ENCODE measurements at regions not wholly inside any gene's neighbourhood (a gene's known extent, or its start where the extent isn't known, plus 50 kb on each side); places are given as distances from the start of the nearest gene placed in this dataset.

GRCh38 chr1:239644604-239645003, 258.2 kb downstream of the CHRM3 start:
- POLR2A ChIA-PET, result interaction anchor here (0.6 kb wide), 1 partner anchor 1561 kb away, joined by 3 read pairs; no protein-coding TSS in a partner anchor
- ATAC-seq (no peak), DNase-seq (ENCODE audit: low spot score) (no peak)
- H3K9me3 Mint-ChIP-seq, result peaks cover 28% of the 10 kb centered on the region
- no peaks in the 10 kb centered on the region for H3K4me1 Mint-ChIP-seq
- TF ChIP-seq RORB (CRISPR knock-in tag; IDR thresholded peaks at IDR 0.05), result no peak
- TF ChIP-seq TEAD4 (CRISPR knock-in tag; IDR thresholded peaks at IDR 0.05), result no peak
- no peak for TF ChIP-seq NR1H2 (CRISPR knock-in tag; IDR thresholded peaks at IDR 0.05)
- no peak for TF ChIP-seq ZNF671 (CRISPR knock-in tag; IDR thresholded peaks at IDR 0.05)
- no peak for TF ChIP-seq ATF2 (CRISPR knock-in tag; IDR thresholded peaks at IDR 0.05; ENCODE audit: borderline replicate concordance, low read depth)
- TF ChIP-seq NFYB (CRISPR knock-in tag; conservative IDR thresholded peaks at IDR 0.05; ENCODE audit: low read depth), result no peak
- no peak for TF ChIP-seq FOXP4 (CRISPR knock-in tag; IDR thresholded peaks at IDR 0.05)
- TF ChIP-seq KAT7 (CRISPR knock-in tag; IDR thresholded peaks at IDR 0.05; ENCODE audit: borderline replicate concordance), result no peak
- TF ChIP-seq OVOL2 (CRISPR knock-in tag; IDR thresholded peaks at IDR 0.05; ENCODE audit: borderline replicate concordance), result no peak
- TF ChIP-seq ETV6 (CRISPR knock-in tag; IDR thresholded peaks at IDR 0.05), result no peak
- no peak for TF ChIP-seq TEAD1 (CRISPR knock-in tag; IDR thresholded peaks at IDR 0.05)
- TF ChIP-seq ZNF396 (CRISPR knock-in tag; IDR thresholded peaks at IDR 0.05; ENCODE audit: borderline replicate concordance), result no peak
- no peak for TF ChIP-seq ZNF425 (CRISPR knock-in tag; conservative IDR thresholded peaks at IDR 0.05)
- CTCF ChIA-PET, result no interaction called here
- no peak overlapping the region for H3K4me3 Mint-ChIP-seq
- H3K27ac Mint-ChIP-seq, result no peak overlapping the region
- no peaks in the 10 kb centered on the region for H3K27me3 Mint-ChIP-seq (ENCODE audit: low read depth)
- peaks cover 37% of the 10 kb centered on the region for H3K36me3 Mint-ChIP-seq

GRCh38 chr1:239647045-239647444, 260.7 kb downstream of the CHRM3 start:
- Mint-ChIP-seq H3K4me3 (no peak overlapping the region), H3K4me1 (peaks cover 14% of the 10 kb centered on the region), H3K9me3 (peaks cover 27% of the 10 kb centered on the region), H3K36me3 (peaks cover 38% of the 10 kb centered on the region), H3K27me3 (ENCODE audit: low read depth) (no peaks in the 10 kb centered on the region), H3K27ac (no peak overlapping the region)
- no peak for TF ChIP-seq GTF2I (CRISPR knock-in tag; conservative IDR thresholded peaks at IDR 0.05)
- TF ChIP-seq CDX4 (CRISPR knock-in tag; IDR thresholded peaks at IDR 0.05; ENCODE audit: borderline replicate concordance), result no peak
- no peak for TF ChIP-seq MLX (CRISPR knock-in tag; IDR thresholded peaks at IDR 0.05)
- TF ChIP-seq ESRRA (CRISPR knock-in tag; IDR thresholded peaks at IDR 0.05; ENCODE audit: borderline replicate concordance), result no peak
- no peak for TF ChIP-seq ZNF219 (CRISPR knock-in tag; IDR thresholded peaks at IDR 0.05; ENCODE audit: borderline replicate concordance)
- no peak for TF ChIP-seq RELA (CRISPR knock-in tag; IDR thresholded peaks at IDR 0.05; ENCODE audit: borderline replicate concordance)
- ChIA-PET CTCF (no interaction called here), POLR2A (no interaction called here)
- no peak for DNase-seq (ENCODE audit: low spot score)
- no peak for ATAC-seq

All from WTC11 (cell line).